GM21526 (cell line): ENCODE measurements at regions not wholly inside any gene's neighbourhood (a gene's known extent, or its start where the extent isn't known, plus 50 kb on each side); places are given as distances from the start of the nearest gene placed in this dataset.

Experiments used
- ATAC-seq: cut with Tn5 transposase; IDR thresholded peaks from one replicate; pipeline ENCODE4 v1.9.1; 2021; ENCODE audit warnings: moderate library complexity; ENCODE audit not compliant: unreplicated experiment, low FRiP score

DNA sequence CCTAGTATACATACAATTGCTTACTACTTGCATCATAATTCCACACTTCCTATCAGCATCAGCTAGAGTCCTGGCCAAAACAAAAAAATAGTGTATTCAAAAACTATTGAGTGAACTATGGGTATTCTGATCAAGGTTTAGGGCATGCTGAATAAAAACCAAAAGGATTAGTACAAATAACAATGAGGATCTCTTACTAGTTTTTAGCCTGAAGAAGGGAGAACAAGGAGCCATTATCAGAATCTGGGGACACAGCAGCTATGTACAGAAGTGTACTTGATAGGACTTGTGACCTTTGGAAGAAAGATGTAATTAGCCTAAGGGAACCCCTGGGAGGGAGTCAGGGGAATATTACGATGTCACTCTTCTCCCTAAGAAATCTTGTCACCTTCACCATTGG is 832.2 kb downstream of the SQOR start:
- no peak for ATAC-seq

- no peak for ATAC-seq
Observed at GRCh38 chr15:46471096-46471495, 836.3 kb downstream of the SQOR start.

GRCh38 chr15:46489276-46489675 is 854.4 kb downstream of the SQOR start:
- no peak for ATAC-seq

DNA sequence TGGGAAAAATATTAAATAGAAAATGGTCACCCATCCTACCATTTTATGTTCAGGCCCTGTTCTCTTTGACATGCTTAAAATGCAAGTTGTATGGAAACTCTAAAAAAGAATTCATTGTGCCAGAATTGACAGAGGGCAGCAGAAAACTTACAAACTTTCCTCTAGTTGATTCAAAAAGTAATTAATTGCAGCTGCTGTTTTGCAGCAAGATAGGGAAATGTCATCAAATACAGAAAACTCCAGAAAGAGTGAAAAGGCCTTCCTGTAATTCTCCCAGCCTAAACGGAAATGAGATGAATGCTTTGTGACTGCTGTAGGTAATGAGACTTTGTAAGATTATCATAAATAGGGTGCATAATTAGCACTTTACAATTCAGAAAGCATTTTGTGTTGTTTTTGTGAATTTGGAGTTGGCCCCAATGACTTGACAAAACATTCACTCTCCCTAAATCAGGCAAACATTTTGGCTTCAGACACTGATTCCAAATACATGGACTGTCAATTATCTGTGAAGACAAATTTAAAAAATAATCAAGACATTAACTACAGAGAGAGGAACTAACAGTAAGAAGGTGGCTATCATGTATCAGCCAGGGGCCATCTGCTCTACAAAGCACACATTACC is 861.8 kb downstream of the SQOR start:
- no peak for ATAC-seq

DNA sequence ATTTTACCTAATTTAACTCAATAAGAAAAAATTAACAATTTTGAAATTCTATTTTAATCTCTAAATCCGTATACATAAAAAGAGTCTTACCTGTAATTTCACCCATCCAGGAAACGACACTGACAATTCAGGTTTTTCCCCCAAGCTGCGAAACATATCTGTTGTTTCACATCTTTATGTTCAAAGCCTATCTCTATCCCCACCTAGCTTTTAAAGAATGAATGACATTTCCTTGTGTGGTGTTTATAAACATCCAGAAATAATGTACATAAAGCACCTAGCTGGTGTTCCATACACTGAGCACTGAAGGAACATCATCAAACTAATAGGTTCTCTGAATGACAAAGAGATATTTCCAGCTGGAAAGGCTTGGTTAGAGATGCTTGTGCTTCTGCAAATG is 867.8 kb downstream of the SQOR start:
- no peak for ATAC-seq

- no peak for ATAC-seq
Observed at GRCh38 chr15:46518381-46518780, 883.6 kb downstream of the SQOR start.

DNA sequence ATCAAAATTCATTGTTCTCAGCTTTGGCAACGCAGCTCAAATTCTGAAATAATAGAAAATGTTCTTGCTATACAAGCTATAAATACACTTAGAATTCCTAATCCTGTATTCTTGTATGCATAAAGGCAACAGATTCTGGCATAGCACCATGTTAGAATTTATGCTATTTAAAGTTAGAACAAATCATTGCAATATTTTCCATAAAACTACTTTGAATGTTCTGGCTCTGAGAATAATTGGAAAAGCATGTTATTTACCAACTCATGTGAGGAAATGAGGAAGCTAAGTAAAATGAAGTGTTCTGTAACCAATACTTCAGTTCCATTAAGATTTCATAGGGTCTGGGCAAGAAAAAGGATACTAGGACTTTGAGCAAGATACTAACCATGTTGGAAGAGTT is 888.9 kb downstream of the SQOR start:
- no peak for ATAC-seq

GRCh38 chr15:46525984-46526725 is 891.3 kb downstream of the SQOR start:
- no peak for ATAC-seq

- ATAC-seq: no peak
Observed at GRCh38 chr15:46526726-46527110, 891.9 kb downstream of the SQOR start.

- no peak for ATAC-seq
Observed at GRCh38 chr15:46543626-46544025, 908.8 kb downstream of the SQOR start.

DNA sequence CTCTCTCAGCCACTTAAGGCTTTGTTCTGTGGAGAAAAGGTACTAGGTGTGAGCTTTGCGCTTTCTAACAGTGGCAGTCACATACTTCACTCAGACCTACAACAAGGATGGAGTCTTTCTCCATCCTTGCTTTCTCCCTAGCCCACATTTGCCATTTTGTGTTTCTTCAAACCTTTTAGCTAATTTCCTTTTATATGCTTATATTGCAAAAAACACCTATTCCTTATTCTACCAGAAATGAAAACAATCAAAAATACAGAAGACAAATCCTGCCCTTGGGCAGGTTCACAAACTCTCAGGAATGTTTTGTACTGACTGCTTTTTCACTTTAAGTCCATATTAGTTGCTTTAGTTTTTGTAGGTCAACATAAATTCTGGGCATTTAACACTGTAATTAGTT is 914.2 kb downstream of the SQOR start:
- ATAC-seq: no peak

GRCh38 chr15:46552316-46552715 is 917.5 kb downstream of the SQOR start:
- ATAC-seq: no peak

- no peak for ATAC-seq
Observed at GRCh38 chr15:46555547-46555946, 920.7 kb downstream of the SQOR start.

GRCh38 chr15:46556010-46556409 is 921.2 kb downstream of the SQOR start:
- no peak for ATAC-seq

DNA sequence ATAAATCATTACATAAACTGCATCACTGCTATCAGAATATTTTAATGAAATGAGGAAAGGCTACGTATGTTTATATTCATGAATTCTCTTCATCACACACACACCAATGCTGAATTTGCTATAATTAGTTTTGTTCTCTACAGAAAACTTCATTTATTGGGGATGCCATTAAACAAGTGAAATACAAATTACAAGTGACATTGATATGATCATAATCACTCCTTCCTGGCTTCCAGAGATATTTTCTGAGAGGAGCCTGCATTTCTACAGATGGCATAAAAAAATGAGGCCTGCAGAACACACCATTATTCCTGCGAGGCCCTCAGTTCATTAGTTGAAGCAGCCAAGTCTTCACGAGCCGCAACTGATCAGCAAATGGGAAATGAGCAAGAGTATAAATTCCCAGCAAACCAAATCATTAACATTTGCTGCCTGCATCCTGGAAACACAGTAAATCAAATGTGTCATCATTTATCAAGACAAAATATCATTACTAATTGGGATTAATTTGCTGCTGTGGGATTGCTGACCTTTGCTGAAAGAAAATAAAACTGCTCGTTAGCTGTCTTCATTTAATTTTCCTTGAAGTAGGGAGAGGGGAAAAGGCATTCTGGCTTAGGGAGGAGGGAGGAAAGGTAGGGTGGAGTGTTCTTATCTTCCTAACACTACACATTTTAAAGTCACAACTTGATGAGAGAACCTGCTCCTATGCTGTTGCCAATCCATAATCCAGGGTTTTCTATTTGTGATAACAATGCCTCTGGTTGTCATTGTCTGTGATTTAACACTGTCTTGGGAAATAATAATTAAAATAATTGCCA is 921.9 kb downstream of the SQOR start:
- ATAC-seq: no peak

- ATAC-seq: no peak
Observed at GRCh38 chr15:46567968-46568367, 933.1 kb downstream of the SQOR start.

DNA sequence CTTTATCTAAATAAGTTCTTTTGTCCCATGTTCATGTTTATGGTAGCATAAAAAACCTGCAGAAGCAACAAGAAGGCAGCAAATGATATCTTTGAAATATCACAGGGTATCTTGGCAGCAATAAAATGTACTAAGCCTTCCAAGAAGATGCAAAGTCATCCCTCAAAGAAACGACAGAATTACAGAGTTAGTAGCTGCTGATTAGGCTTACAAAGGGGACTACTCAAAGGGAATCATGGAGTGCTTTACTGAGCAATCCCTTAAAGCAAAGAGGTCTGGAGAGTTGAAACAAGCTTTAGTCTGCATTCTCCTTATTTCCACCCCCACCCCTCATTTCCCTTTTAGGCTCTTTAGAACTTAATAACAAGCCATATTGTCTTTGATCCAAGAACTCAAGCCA is 935.0 kb downstream of the SQOR start:
- no peak for ATAC-seq

DNA sequence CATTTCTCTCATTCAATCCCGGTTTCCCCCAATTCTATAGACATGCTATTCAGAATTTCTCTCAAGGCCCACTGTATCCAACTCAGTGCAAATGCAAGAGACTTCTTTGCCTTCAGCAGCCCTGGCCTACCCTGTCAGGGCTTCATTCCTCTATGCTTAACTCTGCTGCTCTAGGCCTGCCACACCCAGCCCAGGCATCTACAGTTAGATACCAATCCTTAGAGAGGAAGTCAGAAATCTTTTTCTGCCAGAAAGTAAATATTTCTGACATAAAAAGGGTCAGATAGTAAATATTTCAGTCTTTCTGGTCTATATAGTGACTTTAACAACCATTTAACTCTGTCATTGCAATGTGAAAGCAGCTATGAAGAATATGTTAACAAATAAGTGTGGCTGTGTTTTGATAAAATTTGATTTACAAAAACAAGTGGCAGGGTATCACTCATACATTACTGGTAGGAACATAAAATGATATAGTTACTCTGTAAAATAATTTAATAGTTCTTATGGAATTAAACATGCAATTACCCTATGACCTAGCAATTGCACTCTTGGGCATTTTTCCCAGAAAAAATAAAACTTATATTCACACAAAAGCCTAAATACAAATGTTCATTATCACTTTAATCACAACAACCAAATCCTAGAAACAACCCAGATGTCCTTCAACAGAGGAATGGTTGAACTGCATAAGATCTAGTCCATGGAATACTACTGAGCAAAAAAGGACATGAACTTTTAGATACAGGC is 942.0 kb downstream of the SQOR start:
- ATAC-seq: no peak

DNA sequence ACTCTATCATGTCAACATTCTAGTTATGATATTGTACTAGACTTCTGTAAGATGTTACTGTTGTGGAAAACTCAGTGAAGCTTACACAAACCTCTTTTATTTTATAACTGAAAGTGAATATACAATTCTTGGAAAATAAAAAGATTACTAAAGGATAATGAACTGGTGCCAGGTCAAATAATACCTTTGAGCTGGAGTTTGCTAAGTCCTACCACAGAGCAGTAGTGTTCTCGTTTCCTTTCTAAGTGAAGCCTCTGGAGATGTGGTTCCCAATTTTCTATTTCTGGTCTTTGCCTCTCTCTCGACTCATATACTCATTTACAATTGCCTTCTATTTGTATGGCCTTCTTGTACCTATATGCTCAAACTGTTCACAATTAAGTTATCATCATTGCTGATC is 942.9 kb downstream of the SQOR start:
- ATAC-seq: no peak

- ATAC-seq: no peak
Observed at GRCh38 chr15:46580487-46580886, 945.7 kb downstream of the SQOR start.

DNA sequence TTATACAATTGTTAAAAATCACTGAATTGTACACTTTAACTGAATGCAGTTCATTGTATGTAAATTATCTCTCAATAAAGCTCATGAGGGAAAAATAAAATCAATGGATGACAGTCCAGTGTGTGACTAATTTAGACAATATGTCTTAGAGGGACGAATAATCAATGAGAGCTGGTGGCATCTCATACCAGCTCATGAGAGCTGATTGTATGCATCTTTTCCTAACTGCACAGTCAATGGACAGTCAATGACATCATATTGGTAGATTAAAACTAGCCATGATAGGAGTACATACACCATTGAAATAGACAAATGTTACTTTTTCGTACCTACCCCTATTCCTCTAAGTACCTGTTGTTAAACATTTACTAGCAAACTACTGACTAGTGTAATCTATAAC is 946.1 kb downstream of the SQOR start:
- ATAC-seq: no peak
